ENCODE measurements at regions not wholly inside any gene's neighbourhood (a gene's known extent, or its start where the extent isn't known, plus 50 kb on each side); places are given as distances from the start of the nearest gene placed in this dataset.
"Not testable (repeated sequence)": the region's sequence is repeated elsewhere in the genome, so short reads cannot be mapped to it uniquely, and the experiment has no call there.

- no peak for DNase-seq (ENCODE audit: low read depth in 2 of 2)
These were observed 890.2 kb upstream of the VRK2 start for GRCh38 chr2:57156231-57156924.

GRCh38 chr2:57160976-57161375, 885.6 kb upstream of the VRK2 start:
- DNase-seq (ENCODE audit: low read depth in 2 of 2) = no peak

GRCh38 chr2:57177176-57177575, 869.4 kb upstream of the VRK2 start:
- DNase-seq (ENCODE audit: low read depth in 2 of 2) = no peak

- DNase-seq (ENCODE audit: low read depth in 2 of 2) = no peak
These were observed 866.5 kb upstream of the VRK2 start for GRCh38 chr2:57180042-57180567.

- DNase-seq (ENCODE audit: low read depth in 2 of 2) = no peak
These were observed 865.9 kb upstream of the VRK2 start for GRCh38 chr2:57180678-57181077.

- no peak for DNase-seq (ENCODE audit: low read depth in 2 of 2)
These were observed 865.1 kb upstream of the VRK2 start for GRCh38 chr2:57181315-57182038.

- no peak for DNase-seq (ENCODE audit: low read depth in 2 of 2)
These were observed 863.7 kb upstream of the VRK2 start for GRCh38 chr2:57182916-57183315.

- DNase-seq (ENCODE audit: low read depth in 2 of 2) = no peak
These were observed 861.0 kb upstream of the VRK2 start for GRCh38 chr2:57185568-57185967.

- DNase-seq (ENCODE audit: low read depth in 2 of 2) = no peak
These were observed 856.6 kb upstream of the VRK2 start for GRCh38 chr2:57190007-57190406.

- no peak for DNase-seq (ENCODE audit: low read depth in 2 of 2)
These were observed 846.9 kb upstream of the VRK2 start for GRCh38 chr2:57199663-57200062.

- DNase-seq (ENCODE audit: low read depth in 2 of 2) = no peak
These were observed 842.2 kb upstream of the VRK2 start for GRCh38 chr2:57204364-57204763.

- DNase-seq (ENCODE audit: low read depth in 2 of 2) = no peak
These were observed 841.4 kb upstream of the VRK2 start for GRCh38 chr2:57205241-57205640.

- DNase-seq (ENCODE audit: low read depth in 2 of 2) = no peak
These were observed 839.4 kb upstream of the VRK2 start for GRCh38 chr2:57207191-57207590.

GRCh38 chr2:57209799-57210198, 836.8 kb upstream of the VRK2 start:
- DNase-seq (ENCODE audit: low read depth in 2 of 2) = no peak

- DNase-seq (ENCODE audit: low read depth in 2 of 2) = no peak
These were observed 835.8 kb upstream of the VRK2 start for GRCh38 chr2:57210855-57211254.

- no peak for DNase-seq (ENCODE audit: low read depth in 2 of 2)
These were observed 829.6 kb upstream of the VRK2 start for GRCh38 chr2:57217013-57217412.

- DNase-seq (ENCODE audit: low read depth in 2 of 2) = no peak
These were observed 828.4 kb upstream of the VRK2 start for GRCh38 chr2:57218206-57218605.

GRCh38 chr2:57229706-57230105, 816.9 kb upstream of the VRK2 start:
- DNase-seq (ENCODE audit: low read depth in 2 of 2) = not testable (repeated sequence)

- DNase-seq (ENCODE audit: low read depth in 2 of 2) = not testable (repeated sequence)
These were observed 814.3 kb upstream of the VRK2 start for GRCh38 chr2:57232341-57232740.

GRCh38 chr2:57251495-57251894, 795.1 kb upstream of the VRK2 start:
- not testable (repeated sequence) for DNase-seq (ENCODE audit: low read depth in 2 of 2)

- DNase-seq (ENCODE audit: low read depth in 2 of 2) = not testable (repeated sequence)
These were observed 770.2 kb upstream of the VRK2 start for GRCh38 chr2:57276408-57276807.

- DNase-seq (ENCODE audit: low read depth in 2 of 2) = no peak
These were observed 768.2 kb upstream of the VRK2 start for GRCh38 chr2:57278451-57278850.

GRCh38 chr2:57291209-57291608, 755.4 kb upstream of the VRK2 start:
- DNase-seq (ENCODE audit: low read depth in 2 of 2) = no peak

All from stimulated activated CD8-positive, alpha-beta memory T cell treated with anti-CD3 and anti-CD28 coated beads, Interleukin-7, amount 100 ng/mL, for 4 hours (primary cell).